SH-SY5Y (cell line): ENCODE measurements at regions not wholly inside any gene's neighbourhood (a gene's known extent, or its start where the extent isn't known, plus 50 kb on each side); places are given as distances from the start of the nearest gene placed in this dataset.

ENCODE experiments used
- GATA2 ChIP-seq: IDR thresholded peaks from 2 replicates; pipeline ENCODE4 v1.6.1; 2011; ENCODE audit warnings: mild to moderate bottlenecking, low read depth, low read length
- GATA3 ChIP-seq: IDR thresholded peaks from 2 replicates; pipeline ENCODE4 v1.6.1; 2011; ENCODE audit warnings: low read depth, mild to moderate bottlenecking, low read length, moderate library complexity

DNA sequence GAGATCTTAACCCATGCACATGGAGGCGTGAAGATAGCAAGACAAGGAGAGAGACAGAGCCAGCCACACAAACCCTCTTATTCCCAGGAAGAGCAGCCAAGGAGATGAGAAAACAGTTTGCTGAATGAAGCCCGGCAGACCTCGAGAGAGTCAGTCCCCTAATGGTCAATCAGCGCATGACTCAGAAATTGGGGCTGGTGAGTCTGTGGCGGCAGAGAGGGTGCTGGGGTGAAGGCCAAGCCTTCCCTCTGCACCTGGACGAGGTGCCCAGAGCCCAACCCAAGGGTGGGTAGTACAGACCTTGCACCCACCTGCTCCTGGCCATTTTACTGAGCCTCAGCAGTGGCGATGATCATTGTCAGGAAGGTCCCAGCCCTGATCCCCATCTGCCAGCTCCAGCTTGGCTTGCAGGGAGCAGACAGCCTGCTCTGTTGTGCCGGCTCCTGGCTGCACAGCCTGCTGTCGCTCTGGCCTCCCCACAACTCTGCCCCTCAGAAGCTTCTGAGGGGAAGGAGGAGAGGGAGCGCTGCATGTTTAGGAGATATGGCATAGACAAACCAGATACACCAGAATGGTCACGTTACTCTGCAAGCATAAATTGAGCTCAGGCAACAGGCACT, 256.6 kb downstream of the RPS24 start:
- no peak for TF ChIP-seq GATA2
- TF ChIP-seq GATA3: no peak
